H9 (cell line): ENCODE measurements at regions not wholly inside any gene's neighbourhood (a gene's known extent, or its start where the extent isn't known, plus 50 kb on each side); places are given as distances from the start of the nearest gene placed in this dataset.

Experiments
- DNase-seq: peaks from one replicate; pipeline ENCODE4 v3.0.0-alpha.2; 2017
- H2AFZ ChIP-seq: one replicate; pipeline ENCODE4 v1.6.1; 2013; ENCODE audit warnings: mild to moderate bottlenecking, low read length, control low read depth, moderate library complexity
- H2AK5ac ChIP-seq: 2 replicates; pipeline ENCODE4 v1.6.1; 2013; ENCODE audit warnings: low read length, control low read depth, mixed read lengths; ENCODE audit not compliant: insufficient read length
- H2BK120ac ChIP-seq: one replicate; pipeline ENCODE4 v1.6.1; 2013; ENCODE audit warnings: low read depth, mild to moderate bottlenecking, low read length, control low read depth, inconsistent platforms; ENCODE audit not compliant: poor library complexity, severe bottlenecking
- H2BK12ac ChIP-seq: 2 replicates; pipeline ENCODE4 v1.6.1; 2013; ENCODE audit warnings: low read length, control low read depth, mixed read lengths, low read depth; ENCODE audit not compliant: insufficient read length
- H2BK15ac ChIP-seq: 2 replicates; pipeline ENCODE4 v1.6.1; 2013; ENCODE audit warnings: low read depth, low read length, control low read depth
- H2BK20ac ChIP-seq: one replicate; pipeline ENCODE4 v1.6.1; 2013; ENCODE audit warnings: low read depth, mild to moderate bottlenecking, low read length, control low read depth, inconsistent platforms; ENCODE audit not compliant: poor library complexity, severe bottlenecking
- H2BK5ac ChIP-seq: 2 replicates; pipeline ENCODE4 v1.6.1; 2013; ENCODE audit warnings: low read length, control low read depth, mixed read lengths; ENCODE audit not compliant: insufficient read length
- H3K14ac ChIP-seq: 2 replicates; pipeline ENCODE4 v1.6.1; 2013; ENCODE audit warnings: low read length, control low read depth; ENCODE audit not compliant: insufficient read depth
- H3K18ac ChIP-seq: 2 replicates; pipeline ENCODE4 v1.6.1; 2013; ENCODE audit warnings: low read depth, mild to moderate bottlenecking, mixed read lengths, low read length, control low read depth; ENCODE audit not compliant: insufficient read length
- H3K23ac ChIP-seq: 2 replicates; pipeline ENCODE4 v1.6.1; 2013; ENCODE audit warnings: low read length, control low read depth, mixed read lengths, low read depth; ENCODE audit not compliant: insufficient read length
- H3K23me2 ChIP-seq: 2 replicates; pipeline ENCODE4 v1.6.1; 2013; ENCODE audit warnings: low read depth, mild to moderate bottlenecking, mixed read lengths, low read length, control low read depth; ENCODE audit not compliant: insufficient read length, poor library complexity, severe bottlenecking
- H3K27ac ChIP-seq: 2 replicates; pipeline ENCODE4 v1.5.1; 2013; ENCODE audit warnings: low read length, control low read depth, mixed read lengths, low read depth; ENCODE audit not compliant: insufficient read length
- H3K27me3 ChIP-seq: 2 replicates; pipeline ENCODE4 v1.6.1; 2013; ENCODE audit warnings: low read length, control low read depth, inconsistent platforms; ENCODE audit not compliant: insufficient read depth
- H3K4ac ChIP-seq: 2 replicates; pipeline ENCODE4 v1.6.1; 2013; ENCODE audit warnings: low read depth, mild to moderate bottlenecking, control low read depth, inconsistent platforms, low read length, moderate library complexity
- H3K4me1 ChIP-seq: 2 replicates; pipeline ENCODE4 v1.6.1; 2013; ENCODE audit warnings: low read length, control low read depth, inconsistent platforms; ENCODE audit not compliant: insufficient read depth
- H3K4me2 ChIP-seq: 2 replicates; pipeline ENCODE4 v1.6.1; 2013; ENCODE audit warnings: low read length, control low read depth, mixed read lengths; ENCODE audit not compliant: insufficient read length, insufficient read depth
- H3K56ac ChIP-seq: 2 replicates; pipeline ENCODE4 v1.6.1; 2013; ENCODE audit warnings: low read depth, mild to moderate bottlenecking, mixed read lengths, low read length, control low read depth; ENCODE audit not compliant: insufficient read length
- H3K79me1 ChIP-seq: 2 replicates; pipeline ENCODE4 v1.6.1; 2013; ENCODE audit warnings: low read depth, mild to moderate bottlenecking, moderate library complexity, low read length, control low read depth, inconsistent platforms; ENCODE audit not compliant: insufficient read depth, poor library complexity, severe bottlenecking
- H3K79me2 ChIP-seq: 2 replicates; pipeline ENCODE4 v1.6.1; 2013; ENCODE audit warnings: low read length, control low read depth, inconsistent platforms; ENCODE audit not compliant: insufficient read depth
- H3K9ac ChIP-seq: 2 replicates; pipeline ENCODE4 v1.6.1; 2013; ENCODE audit warnings: low read length, control low read depth, mixed read lengths; ENCODE audit not compliant: insufficient read length; ENCODE audit errors: extremely low read depth
- H3K9me3 ChIP-seq: one replicate; pipeline ENCODE4 v1.6.1; 2013; ENCODE audit warnings: low read depth, low read length, inconsistent platforms; ENCODE audit not compliant: control insufficient read depth
- H3T11ph ChIP-seq: one replicate; pipeline ENCODE4 v1.6.1; 2013; ENCODE audit warnings: mild to moderate bottlenecking, low read length, control low read depth, inconsistent platforms
- H4K20me1 ChIP-seq: one replicate; pipeline ENCODE4 v1.6.1; 2013; ENCODE audit not compliant: control insufficient read depth, insufficient read length, insufficient read depth
- H4K5ac ChIP-seq: 2 replicates; pipeline ENCODE4 v1.6.1; 2013; ENCODE audit warnings: low read depth, mild to moderate bottlenecking, mixed read lengths, low read length, control low read depth; ENCODE audit not compliant: insufficient read length
- H4K8ac ChIP-seq: replicated peaks from 2 replicates; pipeline ENCODE4 v1.6.1; 2013; ENCODE audit warnings: low read length, control low read depth, mixed read lengths, low read depth; ENCODE audit not compliant: insufficient read length
- H4K91ac ChIP-seq: 2 replicates; pipeline ENCODE4 v1.6.1; 2013; ENCODE audit warnings: low read depth, mild to moderate bottlenecking, moderate library complexity, mixed read lengths, low read length, control low read depth; ENCODE audit not compliant: insufficient read length
- H3K27ac Mint-ChIP-seq, 3 experiments: 2 replicates in 2 of 3; 3 replicates in 1 of 3; pipeline ENCODE4 v1.8.0; 2020 to 2021; ENCODE audit warnings: mixed read lengths in 3 of 3, mild to moderate bottlenecking in 1 of 3, moderate library complexity in 1 of 3
- H3K27me3 Mint-ChIP-seq: 2 replicates; pipeline ENCODE4 v1.8.0; 2021; ENCODE audit warnings: low read depth, mild to moderate bottlenecking, moderate library complexity, mixed read lengths
- H3K36me3 Mint-ChIP-seq, 3 experiments: 2 replicates in 2 of 3; 3 replicates in 1 of 3; pipeline ENCODE4 v1.8.0; 2020 to 2021; ENCODE audit warnings: low read depth in 3 of 3, mixed read lengths in 3 of 3; ENCODE audit not compliant: insufficient read depth in 1 of 3
- H3K4me1 Mint-ChIP-seq, 2 experiments: 2 replicates each; pipeline ENCODE4 v1.8.0; 2020; ENCODE audit warnings: mixed read lengths in 2 of 2
- H3K4me3 Mint-ChIP-seq, 2 experiments: 2 replicates in 1 of 2; 3 replicates in 1 of 2; pipeline ENCODE4 v1.8.0; 2020 to 2021; ENCODE audit warnings: mild to moderate bottlenecking in 2 of 2, mixed read lengths in 2 of 2, moderate library complexity in 1 of 2
- H3K9me3 Mint-ChIP-seq, 2 experiments: 2 replicates in 1 of 2; 3 replicates in 1 of 2; pipeline ENCODE4 v1.8.0; 2020; ENCODE audit warnings: mild to moderate bottlenecking in 2 of 2, mixed read lengths in 2 of 2, moderate library complexity in 1 of 2
- WGBS: extraction: QIAGEN DNeasy Blood & Tissue Kit; methylation state at CpG from one replicate; pipeline ENCODE4 v1.1.7; 2013; ENCODE audit warnings: missing lambda C conversion rate, low lambda C conversion rate, mixed read lengths; ENCODE audit not compliant: insufficient read length; ENCODE audit errors: extremely low coverage; 5-methylcytosine and 5-hydroxymethylcytosine counted together
- TF ChIP-seq, protein P1 (sequence below): fragments of 200-600 bp; sonication (generic); conservative IDR thresholded peaks from 3 replicates; pipeline ENCODE4 v1.8.0; 2021; ENCODE audit warnings: antibody characterized with exemption, mild to moderate bottlenecking

GRCh38 chr13:112131713-112132113 is 64.8 kb downstream of the SOX1 start:
- H3K9me3 Mint-ChIP-seq, result no peaks in the 10 kb centered on the region; a peak in 2 of 5 replicates
- Histone ChIP-seq H2BK5ac (no peak overlapping the region), H2BK12ac (no peak overlapping the region)

More at GRCh38 chr13:112131713-112132113, 64.8 kb downstream of the SOX1 start:
- H3K79me2 ChIP-seq, result no peaks in the 10 kb centered on the region
- H3K18ac ChIP-seq, result no peak overlapping the region
- H3K23me2 ChIP-seq, result no peaks in the 10 kb centered on the region
- no CpG with 5 or more reads among the region's 11 CpGs for WGBS
- no peak overlapping the region for H2AK5ac ChIP-seq
- no peaks in the 10 kb centered on the region for H3K4me1 ChIP-seq
- no peak overlapping the region for H3K9ac ChIP-seq
- no peaks in the 10 kb centered on the region for H4K20me1 ChIP-seq
- H3K56ac ChIP-seq, result no peak overlapping the region
- H4K8ac ChIP-seq, result no peak overlapping the region
- H3K9me3 ChIP-seq, result no peaks in the 10 kb centered on the region
- TF ChIP-seq, protein P1, sequence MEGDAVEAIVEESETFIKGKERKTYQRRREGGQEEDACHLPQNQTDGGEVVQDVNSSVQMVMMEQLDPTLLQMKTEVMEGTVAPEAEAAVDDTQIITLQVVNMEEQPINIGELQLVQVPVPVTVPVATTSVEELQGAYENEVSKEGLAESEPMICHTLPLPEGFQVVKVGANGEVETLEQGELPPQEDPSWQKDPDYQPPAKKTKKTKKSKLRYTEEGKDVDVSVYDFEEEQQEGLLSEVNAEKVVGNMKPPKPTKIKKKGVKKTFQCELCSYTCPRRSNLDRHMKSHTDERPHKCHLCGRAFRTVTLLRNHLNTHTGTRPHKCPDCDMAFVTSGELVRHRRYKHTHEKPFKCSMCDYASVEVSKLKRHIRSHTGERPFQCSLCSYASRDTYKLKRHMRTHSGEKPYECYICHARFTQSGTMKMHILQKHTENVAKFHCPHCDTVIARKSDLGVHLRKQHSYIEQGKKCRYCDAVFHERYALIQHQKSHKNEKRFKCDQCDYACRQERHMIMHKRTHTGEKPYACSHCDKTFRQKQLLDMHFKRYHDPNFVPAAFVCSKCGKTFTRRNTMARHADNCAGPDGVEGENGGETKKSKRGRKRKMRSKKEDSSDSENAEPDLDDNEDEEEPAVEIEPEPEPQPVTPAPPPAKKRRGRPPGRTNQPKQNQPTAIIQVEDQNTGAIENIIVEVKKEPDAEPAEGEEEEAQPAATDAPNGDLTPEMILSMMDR, result no peak
- H3K27me3 Mint-ChIP-seq, result peaks cover 63% of the 10 kb centered on the region
- no peak overlapping the region for H4K91ac ChIP-seq
- H3K79me1 ChIP-seq, result no peaks in the 10 kb centered on the region
- H3K14ac ChIP-seq, result no peak overlapping the region; the same call in 1 of the 2 replicates
- no peaks in the 10 kb centered on the region for H3K27me3 ChIP-seq
- H3T11ph ChIP-seq, result no peak overlapping the region
- H3K23ac ChIP-seq, result no peak overlapping the region
- H3K4me3 Mint-ChIP-seq, result no peak overlapping the region
- no peak overlapping the region for H3K27ac ChIP-seq
- H2BK15ac ChIP-seq, result no peak overlapping the region
- no peak overlapping the region for H3K4ac ChIP-seq
- H3K36me3 Mint-ChIP-seq, result no peaks in the 10 kb centered on the region
- DNase-seq, result no peak
- no peak overlapping the region for H3K4me2 ChIP-seq
- no peak overlapping the region for H2BK120ac ChIP-seq
- H3K27ac Mint-ChIP-seq, result no peak overlapping the region
- no peak overlapping the region for H4K5ac ChIP-seq
- no peak overlapping the region for H2AFZ ChIP-seq
- H3K4me1 Mint-ChIP-seq, result 0 out of 4 replicates have a peak, but pooled peaks cover 0 to 3% of the 10 kb centered on the region in 2 experiments
- H2BK20ac ChIP-seq, result no peak overlapping the region
